Fibroblast of peridontal ligament (primary cell): ENCODE measurements at regions not wholly inside any gene's neighbourhood (a gene's known extent, or its start where the extent isn't known, plus 50 kb on each side); places are given as distances from the start of the nearest gene placed in this dataset.
A peak's percentile ranks its signal among the peaks of the same experiment; 100 is the strongest.

Experiments
- DNase-seq: peaks from one replicate; pipeline ENCODE4 v3.0.0-alpha.2; 2010; ENCODE audit errors: extremely low read depth

- no peak for DNase-seq
These were observed 69.7 kb upstream of the ZBED5 start for GRCh38 chr11:10927538-10927937.

GRCh38 chr11:10926801-10927211 is 69.0 kb upstream of the ZBED5 start:
- DNase-seq: peak; percentile 57

- DNase-seq: no peak
These were observed 67.5 kb upstream of the ZBED5 start for GRCh38 chr11:10925149-10925926.

GRCh38 chr11:10923882-10924281 is 66.0 kb upstream of the ZBED5 start:
- DNase-seq: peak; percentile 50

GRCh38 chr11:10922892-10923291 is 65.0 kb upstream of the ZBED5 start:
- no peak for DNase-seq

DNA sequence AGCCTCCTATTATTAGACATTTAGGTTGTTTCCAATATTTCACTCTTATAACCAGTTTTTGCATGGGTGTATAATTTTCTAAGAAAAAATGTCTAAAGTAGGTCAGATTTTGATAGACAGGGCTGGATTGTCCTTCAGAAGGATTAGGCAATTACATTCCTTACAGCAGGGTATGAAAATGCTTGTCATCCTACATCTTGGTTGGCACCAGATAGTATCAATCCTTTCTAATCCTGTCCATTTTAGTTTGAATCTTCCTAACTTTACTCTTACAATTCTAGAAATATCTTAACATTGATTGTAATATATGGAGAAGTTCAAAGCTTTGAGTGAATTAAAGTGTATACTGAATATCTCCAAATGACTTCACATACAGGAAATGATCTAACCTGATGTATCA is 63.0 kb upstream of the ZBED5 start:
- no peak for DNase-seq

GRCh38 chr11:10920205-10920604 is 62.4 kb upstream of the ZBED5 start:
- DNase-seq: peak; percentile 64

DNA sequence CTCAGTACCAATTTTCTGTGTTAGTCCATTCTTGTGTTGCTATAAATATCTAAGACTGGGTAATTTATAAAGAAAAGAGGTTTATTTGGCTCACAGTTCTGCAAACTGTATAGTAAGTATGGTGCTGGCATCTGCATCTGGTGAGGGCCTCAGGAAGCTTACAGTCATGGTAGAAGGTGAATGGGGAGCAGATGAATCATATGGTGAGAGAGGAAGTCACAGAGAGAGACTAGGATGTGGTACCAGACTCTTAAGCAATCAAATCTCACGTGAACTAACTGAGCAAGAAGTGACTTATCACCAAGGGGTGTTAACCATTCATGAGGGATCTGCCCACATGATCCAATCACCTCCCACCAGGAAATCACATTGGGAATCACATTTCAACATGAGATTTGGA is 60.8 kb upstream of the ZBED5 start:
- no peak for DNase-seq

- no peak for DNase-seq
These were observed 60.4 kb upstream of the ZBED5 start for GRCh38 chr11:10918275-10918674.

DNA sequence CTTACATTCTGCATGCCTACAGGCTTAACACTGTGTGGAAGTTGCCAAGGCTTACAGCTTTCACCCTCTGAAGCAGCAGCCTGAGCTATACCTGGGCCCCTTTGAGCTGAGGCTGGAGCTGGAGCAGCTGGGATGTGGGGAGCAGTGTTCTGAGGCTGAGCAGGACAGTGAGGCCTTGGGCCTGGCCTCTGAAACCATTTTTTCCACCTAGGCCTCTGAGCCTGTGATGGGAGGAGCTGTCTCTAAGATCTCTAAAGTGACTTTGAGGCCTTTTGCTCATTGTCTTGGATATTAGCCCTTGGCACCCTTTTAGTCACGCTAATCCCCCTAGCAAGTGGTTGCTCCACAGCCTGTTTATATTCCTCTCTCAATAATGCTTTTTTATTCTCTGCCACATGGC is 59.9 kb upstream of the ZBED5 start:
- DNase-seq: no peak

DNA sequence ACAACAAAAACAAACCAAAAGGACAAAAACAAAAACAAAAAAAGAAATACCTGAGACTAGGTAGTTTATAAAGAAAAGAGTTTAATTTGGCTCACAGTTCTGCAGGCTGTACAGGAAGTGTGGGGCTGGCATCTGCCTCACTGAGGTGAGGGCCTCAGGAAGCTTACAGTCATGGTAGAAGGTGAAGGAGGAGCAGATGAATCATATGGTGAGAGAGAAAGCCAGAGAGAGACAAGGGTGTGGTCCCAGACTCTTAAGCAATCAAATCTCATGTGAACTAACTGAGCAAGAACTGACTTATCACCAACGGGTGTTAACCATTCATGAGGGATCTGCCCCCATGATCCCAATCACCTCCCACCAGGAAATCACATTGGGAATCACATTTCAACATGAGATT is 58.8 kb upstream of the ZBED5 start:
- DNase-seq: peak; percentile 25

GRCh38 chr11:10914050-10914449 is 56.2 kb upstream of the ZBED5 start:
- DNase-seq: peak; percentile 45

GRCh38 chr11:10913075-10913474 is 55.2 kb upstream of the ZBED5 start:
- no peak for DNase-seq

DNA sequence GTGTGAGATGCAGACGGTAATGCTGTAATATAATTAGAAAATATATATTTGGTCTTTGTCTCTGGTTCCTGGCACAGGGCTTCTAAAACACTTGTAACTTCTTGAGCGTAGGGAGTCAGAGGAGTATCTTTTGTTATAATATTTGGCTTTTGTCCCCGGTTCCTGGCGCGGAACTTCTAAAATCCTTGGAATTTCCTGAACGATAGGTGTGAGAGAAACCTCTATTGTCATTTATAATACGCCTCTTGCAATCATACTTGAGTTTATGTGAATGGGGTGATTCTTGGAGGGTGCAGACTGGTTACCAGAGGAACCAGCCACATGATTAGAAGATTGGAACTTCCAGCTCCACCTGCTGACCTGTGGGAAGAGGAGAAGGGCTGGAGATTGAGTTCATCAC is 54.1 kb upstream of the ZBED5 start:
- no peak for DNase-seq

DNA sequence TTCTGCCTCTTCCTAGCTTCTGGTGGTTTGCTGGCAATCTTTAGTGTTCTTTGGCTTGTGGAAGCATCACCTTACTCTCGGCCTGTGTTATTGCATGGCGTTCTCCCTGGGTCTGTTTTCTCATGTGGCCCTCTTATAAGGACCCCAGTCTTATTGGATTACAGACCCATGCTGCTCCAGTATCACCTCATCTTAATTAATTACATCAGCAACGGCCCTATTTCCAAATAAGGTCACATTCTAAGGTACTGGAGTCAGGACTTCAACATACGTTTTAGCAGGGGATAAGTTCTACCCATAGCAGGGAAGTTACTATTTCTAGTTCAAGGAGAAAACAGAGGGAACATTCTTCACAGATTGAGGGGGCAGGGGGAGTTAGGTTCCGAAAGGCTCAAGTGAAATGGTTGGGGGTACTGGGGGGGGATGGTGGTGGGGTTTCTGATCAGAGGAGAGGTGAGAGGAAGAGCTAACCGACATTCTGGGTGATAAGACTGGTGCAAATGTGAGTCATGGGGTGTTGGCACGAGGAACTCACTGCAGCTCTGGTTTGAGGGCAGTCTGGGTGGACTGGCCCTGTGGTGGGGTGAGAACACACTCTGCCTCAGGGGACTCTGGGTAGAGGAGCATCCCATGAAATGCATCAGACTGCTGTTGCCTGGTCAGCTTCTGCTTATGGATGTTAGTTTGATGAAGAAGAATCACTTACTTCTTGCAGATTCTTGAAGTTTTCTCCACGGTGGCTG is 51.5 kb upstream of the ZBED5 start:
- peak; percentile 51 for DNase-seq

DNA sequence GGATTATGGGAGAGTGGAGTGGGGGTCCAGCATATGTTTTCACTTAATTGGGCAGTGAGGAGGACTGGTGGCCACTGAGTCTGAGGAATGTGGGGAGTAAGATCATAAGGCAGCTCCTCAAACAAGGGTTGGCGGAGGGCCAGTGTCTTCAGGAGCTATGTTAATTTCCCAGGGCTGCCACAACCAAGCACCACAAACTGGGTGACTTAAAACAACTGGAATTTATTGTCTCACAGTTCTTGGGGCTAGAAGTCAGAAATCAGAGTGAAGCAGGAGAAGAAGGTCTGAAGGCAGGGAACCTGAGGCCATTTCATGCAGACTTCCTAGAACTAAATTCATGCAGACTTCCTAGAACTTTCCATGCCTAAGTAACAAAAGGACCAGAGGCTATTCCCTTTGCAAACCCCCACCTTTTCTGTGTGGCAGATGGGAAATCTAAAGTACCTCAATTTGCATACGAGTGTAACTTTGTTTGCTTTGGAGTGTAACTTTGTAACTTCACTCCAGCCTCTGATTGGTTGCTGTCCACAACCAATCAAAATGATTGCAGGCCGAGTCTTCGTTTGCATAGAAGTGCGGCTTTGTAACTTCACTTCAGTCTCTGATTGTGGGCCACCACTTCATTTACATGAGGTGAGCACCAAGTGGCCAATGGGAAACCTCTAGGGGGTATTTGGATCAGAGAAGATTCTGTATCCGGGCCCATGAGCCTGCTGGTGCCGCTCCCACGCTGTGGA is 50.5 kb upstream of the ZBED5 start:
- DNase-seq: peak; percentile 93
